NCI-H748 (cell line): ENCODE measurements at regions not wholly inside any gene's neighbourhood (a gene's known extent, or its start where the extent isn't known, plus 50 kb on each side); places are given as distances from the start of the nearest gene placed in this dataset.
A peak's percentile ranks its signal among the peaks of the same experiment; 100 is the strongest.

ENCODE experiments used
- DNase-seq: peaks from one replicate; lab custom pipeline; 2025; ENCODE audit not compliant: unreplicated experiment; lab: John Stamatoyannopoulos, UW

DNA sequence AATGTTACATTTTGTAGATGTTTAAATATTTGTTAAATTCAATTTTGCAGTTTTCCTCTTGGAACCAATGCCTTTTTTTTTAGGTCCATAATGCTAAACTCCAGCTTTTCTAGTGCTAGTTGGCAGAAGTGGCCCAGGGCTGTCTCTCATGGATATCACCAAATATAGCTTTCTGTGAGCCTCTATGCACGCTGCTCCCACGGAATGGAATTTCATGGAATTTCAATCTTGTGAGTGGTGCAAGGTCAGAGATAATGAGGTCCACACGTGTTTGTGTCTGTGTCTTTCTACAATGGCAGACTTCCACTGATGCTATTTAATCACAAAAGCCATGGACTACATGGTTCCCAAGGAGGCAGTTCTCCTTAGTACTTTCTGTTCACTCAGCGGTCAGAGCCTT is 191.5 kb upstream of the PARD3B start:
- no peak for DNase-seq

DNA sequence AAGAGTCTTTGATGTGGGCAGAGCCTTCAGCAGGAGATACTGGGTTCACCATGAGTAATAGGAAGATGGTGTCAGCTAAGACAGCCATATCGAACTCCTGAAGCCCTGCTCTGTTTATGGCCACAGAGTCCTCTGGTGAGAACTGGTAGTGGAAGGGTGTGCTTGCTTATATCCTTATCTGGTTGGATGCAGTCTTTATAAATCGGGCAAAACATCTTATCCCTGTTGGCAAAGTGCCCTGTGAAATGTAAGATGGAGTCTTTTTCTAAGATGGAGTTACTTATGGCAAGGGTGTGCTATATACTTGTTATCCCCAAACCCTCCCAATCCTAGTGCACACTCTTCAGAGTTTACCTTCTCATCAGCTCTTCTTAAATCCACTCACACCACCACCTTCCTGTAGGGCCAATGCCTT is 190.8 kb upstream of the PARD3B start:
- no peak for DNase-seq

DNA sequence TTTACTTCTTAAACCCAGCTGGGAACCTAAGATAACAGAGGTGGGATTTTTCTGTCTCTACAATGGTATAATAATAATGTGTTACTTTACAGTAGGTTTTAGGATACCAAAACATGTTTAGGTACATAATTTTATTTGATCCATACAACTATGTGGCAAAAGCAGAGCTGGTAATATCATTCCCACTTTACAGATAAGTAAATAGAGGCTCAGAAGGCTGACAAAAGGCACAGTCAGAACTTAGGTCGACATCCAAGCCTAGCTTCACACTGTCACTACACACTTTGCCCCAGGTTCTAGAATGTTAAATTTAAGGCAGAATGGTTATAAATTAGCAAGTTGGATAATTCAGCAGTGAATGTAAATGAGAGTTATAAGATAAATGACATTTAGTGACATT is 189.6 kb upstream of the PARD3B start:
- no peak for DNase-seq

DNA sequence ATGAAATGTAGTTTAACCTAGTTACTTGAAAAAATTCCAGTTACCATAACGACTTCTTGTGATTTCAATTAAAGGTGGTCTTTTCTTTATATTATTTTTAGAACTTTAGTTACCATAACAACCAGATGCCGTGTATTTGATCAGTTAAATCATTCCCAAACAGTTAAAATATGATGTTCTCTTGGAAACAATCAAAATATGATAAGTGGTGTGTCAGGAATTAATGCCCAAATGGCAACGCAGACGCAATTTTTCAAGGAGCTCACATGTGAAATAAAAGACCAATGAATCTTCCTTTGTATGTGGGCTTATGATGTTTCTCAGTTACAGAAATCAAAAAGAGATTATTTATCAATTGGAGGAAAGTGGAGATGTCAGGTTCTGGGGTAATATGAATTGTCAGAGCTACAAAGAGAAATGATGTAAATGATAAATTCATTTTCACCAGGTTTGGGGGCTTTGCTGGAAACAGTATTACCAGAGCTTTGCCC is 189.1 kb upstream of the PARD3B start:
- DNase-seq: no peak

DNA sequence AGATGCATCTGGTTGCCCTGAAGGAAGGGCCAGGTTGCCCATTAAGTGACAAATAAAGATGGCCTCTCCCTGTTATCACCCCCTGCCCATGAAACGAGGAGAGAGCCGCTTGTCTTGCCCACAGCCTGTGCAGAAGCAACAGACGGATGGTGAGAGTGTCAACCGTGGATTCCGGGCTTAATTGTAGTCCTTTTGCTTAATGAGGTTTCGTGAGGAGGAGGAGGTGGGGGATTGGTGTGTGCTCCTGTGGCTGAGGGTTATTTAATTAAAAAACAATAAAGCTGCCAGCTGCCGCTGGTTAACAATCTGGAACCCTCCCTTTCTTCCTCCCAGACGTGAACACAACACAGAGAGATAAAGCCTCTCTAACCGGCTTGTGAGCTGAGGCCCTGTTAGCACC is 188.0 kb upstream of the PARD3B start:
- DNase-seq: peak; percentile 74

DNA sequence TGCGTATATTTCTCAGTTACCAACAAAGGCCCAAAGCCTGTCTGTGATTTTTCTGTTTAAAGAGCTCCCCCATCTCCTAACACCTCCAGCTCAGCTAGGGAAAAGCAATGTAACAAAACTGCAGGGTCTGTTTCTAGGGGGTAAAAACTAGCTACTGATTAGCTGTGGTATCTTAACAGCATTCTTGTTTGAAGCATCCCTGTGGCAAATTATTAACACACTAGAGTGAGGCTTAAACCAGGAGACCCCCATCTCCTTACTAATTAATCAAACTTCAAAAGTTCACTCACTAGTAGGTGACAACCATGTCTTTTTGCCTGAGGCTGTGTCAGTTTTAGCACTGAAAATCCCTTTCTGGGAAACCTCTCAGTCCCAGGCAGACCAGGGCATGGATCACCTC is 186.2 kb upstream of the PARD3B start:
- no peak for DNase-seq

DNA sequence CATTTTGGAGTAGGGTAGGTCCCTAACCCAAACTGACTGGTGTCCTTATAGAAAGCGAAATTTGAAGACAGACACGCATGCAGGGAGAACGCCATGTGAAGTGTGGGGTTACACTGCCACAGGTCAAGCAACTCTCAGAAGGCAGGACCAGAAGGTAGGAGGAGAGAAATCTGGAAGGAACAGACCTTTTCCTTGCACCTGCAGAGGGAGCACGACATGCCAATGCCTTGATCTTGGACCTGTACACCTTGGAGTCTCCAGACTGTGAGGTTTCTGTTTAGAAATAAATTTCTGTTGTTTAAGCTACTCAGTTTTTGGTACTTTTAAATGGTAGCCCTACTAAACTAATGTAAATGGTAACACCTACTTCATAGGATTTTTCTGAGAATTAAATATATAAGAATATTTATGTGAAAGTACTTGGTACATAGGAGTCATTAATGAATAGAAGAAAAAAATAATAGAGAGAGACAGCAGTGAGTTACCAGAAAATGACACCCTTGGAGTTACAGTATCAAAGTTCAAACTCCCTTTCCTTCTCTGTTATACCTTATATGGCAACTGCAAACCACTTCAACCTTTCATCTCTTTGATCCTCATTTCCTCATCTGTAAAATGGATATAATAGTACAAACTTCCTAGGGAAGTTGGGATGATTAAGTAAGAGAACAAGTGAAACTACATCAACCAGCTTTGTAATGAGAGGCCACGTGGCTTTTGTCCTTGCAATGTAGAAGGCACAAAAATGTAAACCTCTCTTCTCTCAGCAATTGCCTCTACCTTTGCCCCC is 184.9 kb upstream of the PARD3B start:
- no peak for DNase-seq

DNA sequence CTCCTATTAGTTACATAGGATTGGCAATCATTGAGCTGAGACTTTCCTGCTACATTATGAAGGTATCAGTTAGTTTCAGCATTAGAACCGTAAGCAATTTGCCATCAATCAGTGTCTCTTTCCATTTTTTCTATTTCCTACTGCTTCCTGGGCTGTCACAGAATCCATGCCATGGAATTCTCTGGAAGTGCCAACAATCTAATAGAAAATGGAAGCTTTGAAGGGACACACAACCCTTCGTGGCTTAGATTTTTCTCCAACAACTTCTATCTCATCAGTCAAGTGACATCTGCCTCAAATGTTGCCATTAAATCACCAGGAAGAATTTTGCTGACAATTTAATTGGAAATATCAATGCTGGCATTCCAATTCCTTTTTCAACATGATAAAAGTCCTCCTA is 183.5 kb upstream of the PARD3B start:
- DNase-seq: no peak

DNA sequence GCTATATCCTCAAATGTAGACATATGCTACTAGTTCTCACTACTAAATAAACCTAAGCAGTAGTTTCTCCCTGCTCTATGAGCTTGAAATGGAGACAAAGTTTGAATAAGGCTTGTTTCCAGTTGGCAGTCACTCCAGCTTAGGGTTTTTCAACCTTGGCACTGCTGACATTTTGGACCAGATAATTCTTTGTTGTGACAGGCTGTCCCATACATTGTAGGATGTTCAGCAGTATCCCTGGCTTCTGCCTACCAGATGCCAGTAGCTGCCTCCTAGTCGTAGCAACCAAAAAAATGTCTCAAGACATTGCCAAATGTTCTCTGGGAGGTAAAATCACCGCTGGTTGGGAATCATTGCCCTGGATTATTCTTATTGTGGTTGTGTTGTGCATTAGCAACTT is 182.7 kb upstream of the PARD3B start:
- no peak for DNase-seq

DNA sequence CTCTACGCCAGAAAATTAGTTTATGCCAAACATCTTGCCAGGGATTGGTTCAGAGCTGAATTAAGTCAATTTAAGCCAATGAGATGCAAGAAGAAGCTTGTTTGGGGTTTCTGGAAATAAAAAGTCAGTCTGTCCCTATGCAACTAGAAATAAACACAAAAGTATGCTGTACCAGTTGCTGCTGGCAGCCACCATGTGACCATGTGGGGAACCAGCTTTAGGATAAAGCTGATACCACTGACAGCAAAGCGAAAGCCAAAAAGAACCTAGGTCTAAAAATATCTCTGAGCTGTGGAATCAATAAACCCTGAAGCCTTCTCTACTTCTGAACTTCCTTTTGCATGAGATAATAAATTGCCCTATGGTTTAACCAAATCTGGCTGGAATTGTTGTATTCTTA is 181.8 kb upstream of the PARD3B start:
- DNase-seq: no peak

DNA sequence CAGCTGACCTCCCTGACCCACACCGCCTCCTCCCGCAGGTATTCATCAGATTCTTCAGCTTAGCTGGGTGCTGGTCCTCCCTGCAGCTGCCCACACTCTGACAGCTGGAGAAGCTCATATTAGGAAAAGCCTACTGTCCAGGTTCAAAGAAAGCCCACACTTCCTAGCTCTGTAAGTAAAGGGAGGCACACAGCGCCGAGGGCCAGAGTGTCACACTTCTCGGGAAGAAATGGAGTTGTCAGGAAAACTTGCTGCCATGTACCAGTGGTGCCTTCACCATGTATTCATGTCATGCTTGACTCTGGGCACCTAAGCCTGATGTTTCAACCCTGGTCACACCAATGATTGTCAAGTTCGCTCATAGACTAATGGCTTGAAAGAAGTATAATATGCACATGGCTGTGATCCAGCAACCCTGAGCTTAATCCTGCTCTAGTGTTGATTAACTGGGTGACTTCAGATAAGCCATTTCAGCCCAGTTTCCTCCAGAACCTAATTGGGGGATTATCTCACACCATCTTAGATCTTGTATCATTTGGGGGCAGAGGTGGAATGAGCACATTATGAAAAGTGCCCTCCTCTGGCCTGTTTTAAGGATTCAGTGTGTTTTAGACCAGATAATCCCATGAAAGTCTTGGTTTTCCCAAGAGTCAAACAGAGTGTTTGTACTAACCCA is 180.3 kb upstream of the PARD3B start:
- no peak for DNase-seq

DNA sequence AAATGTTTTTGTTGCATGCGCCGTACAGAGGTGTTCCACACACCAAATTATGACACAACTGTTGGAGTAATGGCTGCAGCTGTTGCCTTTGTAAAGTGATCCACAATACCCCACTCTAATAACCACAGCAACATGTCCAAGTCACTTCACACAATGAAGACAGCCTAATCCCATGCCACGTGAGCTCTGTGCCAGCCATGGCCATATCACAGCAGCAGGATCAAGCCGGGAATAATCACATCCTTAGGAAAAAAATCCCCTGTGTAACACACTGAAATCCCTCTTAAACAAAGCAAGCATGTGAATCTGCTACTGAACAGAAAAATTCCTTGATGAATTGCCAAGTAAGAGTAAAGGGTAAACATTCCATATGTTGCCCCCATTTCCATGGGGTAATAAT is 179.5 kb upstream of the PARD3B start:
- DNase-seq: no peak

DNA sequence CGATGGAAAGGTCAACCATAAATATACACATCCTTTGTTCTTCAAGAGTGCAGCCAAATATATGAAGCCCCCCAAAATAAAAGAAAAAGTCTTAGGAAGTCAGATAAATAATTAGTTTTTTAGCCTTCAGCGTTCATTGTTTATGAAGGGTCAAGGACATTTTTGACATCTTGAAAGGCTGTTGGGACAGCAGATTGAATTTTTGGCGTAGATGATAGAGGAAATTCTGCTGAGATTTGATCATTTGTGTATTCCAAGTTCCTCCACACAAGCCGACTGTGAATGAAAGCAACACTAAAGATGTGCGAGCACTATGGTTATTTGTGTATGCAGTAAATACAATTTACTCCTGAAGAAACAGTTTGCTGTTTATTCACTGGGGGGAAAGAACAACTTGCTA is 177.8 kb upstream of the PARD3B start:
- no peak for DNase-seq

DNA sequence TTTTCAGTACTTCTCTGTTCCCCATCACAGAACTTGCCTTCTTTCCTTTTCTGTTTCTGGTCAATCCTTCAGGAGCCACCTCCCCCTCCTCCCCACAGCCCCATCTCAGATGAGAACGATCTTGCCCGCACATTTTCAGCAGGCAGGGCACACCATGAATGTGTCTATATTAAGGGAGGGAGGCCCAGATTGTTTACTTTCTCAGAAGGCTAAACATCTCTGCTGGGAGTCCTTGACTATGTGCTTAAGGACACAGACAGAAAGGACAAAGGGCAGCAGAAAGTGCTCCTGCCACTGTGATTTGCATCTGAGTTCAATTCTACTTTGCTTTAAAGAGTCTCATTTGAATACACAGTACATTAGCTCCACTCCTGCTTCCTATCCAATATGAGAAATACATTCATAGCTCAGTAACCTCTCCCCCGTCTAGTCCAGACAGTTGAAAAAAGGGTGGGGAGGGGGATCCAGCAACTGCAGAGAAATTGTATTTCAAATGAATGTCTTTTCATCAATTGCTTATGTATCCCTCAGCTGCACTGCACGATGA is 175.0 kb upstream of the PARD3B start:
- no peak for DNase-seq

DNA sequence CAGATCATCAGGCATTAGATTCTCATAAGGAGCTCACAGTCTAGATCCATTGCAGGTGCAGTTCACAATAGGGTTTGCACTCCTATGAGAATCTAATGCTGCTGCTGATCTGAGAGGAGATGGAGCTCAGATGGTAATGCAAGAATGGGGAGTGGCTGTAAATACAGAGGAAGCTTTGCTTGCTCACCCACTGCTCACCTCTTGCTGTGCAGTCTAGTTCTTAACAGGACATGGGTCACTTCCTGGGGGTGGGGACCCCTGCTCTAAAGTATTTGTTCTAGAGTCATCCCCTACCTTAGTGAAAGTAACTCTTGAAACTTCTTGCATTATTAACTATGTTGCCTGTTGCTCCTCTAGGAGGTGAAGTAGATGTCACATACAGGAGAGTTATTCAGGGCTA is 171.3 kb upstream of the PARD3B start:
- DNase-seq: no peak

DNA sequence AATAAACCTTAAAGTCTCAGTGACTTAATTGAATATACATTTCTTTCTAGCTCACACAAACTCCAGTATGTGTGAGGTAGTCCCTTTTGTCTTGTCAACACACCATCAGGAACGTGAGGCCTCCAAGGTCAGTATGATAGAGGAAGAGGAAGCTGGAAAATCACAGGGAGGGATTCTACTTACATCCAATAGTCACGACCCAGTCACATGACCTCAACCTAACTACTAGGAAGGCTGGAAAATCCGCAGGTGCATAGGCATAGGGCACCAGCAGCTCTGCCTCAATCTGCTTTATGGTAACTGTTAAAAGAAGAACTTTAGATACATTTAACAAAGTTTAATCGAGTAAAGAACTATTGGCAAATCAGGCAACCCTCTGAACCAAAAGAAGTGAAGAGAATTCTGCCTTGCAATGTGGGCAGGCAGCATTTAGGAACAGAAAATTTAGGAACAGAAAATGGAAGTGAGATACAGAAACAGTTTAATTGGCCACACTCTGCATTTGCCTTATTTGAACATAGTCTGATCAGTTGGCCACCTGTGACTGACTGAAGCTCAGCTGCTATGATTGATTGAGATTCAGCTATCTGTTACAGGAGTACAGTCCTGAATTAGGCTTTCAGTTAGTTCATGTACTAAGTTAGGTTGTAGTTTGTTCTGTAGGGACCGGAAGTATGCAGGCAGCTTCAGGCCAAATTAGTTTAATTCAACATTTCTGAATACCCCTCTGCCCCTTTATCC is 165.0 kb upstream of the PARD3B start:
- no peak for DNase-seq

DNA sequence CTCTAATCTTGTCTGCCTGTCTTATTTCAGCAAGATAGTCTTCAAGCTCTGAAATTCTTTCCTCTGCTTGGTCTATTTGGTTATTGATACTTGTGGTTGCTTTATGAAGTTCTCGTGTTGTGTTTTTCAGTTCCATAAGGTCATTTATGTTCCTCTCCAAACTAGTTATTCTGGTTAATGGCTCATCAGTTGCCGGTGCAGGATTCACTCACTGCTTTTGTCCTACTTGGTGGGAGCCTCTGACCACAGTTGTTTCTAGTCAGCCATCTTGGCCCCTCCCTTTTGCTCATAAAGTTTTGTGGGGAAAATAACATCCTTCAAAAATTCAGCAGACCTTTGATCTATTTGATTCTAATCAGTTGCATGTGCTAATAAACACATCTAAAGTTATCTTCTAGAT is 158.6 kb upstream of the PARD3B start:
- DNase-seq: no peak

DNA sequence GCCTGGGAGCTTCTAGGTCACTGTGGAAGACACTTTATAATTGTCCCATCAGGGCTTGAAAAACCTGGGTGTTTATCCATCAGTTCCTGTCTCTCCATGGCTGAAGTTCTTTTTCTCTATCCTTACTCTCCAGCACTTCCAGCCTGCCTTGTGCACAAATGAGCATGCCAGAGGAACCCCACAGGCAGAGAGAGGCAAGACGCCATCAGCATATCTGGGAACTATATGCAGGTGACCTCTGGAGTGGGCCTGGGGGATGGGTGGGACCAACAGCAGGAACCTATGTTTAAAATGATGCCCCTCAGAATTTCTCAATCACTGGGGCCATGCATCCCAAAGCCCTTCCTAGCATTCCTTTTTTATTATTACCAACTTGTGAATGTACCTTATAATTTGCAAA is 156.2 kb upstream of the PARD3B start:
- DNase-seq: no peak

DNA sequence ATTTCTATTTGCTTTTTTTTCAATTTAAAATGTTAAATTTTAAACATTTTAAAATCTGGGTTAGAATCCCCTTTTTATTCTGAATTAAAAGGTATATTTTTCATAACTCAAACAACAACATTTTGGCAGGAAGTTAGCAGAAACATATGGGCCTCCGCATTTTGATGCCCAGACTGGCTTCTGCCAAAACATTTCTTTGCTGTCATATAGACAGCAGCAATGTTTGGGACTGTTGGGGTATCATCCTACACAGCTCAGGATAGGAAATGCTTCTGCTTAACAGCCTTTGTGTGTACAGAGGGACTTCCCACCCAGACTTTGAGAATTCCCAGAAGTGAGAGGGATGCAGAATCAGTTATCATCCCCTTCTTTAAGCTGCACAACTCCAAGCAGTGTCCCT is 155.4 kb upstream of the PARD3B start:
- no peak for DNase-seq

DNA sequence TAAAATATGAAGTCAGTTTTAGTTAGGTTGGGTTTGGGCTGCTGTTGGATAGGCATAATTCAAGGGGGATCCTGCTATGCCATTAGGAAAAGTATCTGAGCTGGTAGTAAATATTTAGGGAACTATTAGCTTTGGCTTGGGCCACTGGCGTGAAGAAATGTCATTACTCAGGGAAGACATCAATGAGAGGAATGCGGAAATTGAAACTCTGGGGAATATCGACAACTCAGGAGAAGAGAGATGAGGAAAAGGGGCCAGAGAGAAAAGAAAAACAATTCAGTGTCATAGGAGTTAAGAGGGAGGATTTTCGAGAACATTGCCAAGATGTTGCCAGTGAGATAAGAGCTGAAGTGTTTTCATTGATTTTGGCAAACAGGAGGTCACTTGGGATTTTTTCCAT is 149.7 kb upstream of the PARD3B start:
- DNase-seq: no peak

DNA sequence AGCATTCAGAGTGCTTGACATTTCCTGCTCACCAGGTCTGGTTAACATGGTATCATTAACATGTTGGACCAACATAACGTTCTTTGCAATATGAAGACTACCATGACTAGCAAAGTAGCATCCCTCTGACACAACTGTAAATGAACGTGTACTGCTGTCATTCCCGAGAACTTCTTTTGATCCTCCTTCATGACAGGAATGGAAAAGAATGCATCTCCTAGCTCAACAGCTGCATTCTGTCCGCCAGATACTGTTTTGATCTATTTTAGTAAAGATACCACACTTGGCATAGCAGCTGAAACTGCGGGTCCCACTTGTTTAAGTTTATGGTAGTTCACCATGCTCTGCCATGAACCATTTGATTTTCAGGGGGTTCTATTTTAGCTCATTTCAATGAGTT is 144.2 kb upstream of the PARD3B start:
- no peak for DNase-seq
